Stimulated activated CD4-positive, alpha-beta T cell treated with anti-CD3 and anti-CD28 coated beads, TNF-alpha, amount 100 ng/mL, for 48 hours (primary cell): ENCODE measurements at regions not wholly inside any gene's neighbourhood (a gene's known extent, or its start where the extent isn't known, plus 50 kb on each side); places are given as distances from the start of the nearest gene placed in this dataset.

Experiments
- DNase-seq, 3 donors: peaks; one replicate each; pipeline ENCODE4 v3.0.0-alpha.2; 2020; ENCODE audit warnings: low read depth in 3 of 3

DNA sequence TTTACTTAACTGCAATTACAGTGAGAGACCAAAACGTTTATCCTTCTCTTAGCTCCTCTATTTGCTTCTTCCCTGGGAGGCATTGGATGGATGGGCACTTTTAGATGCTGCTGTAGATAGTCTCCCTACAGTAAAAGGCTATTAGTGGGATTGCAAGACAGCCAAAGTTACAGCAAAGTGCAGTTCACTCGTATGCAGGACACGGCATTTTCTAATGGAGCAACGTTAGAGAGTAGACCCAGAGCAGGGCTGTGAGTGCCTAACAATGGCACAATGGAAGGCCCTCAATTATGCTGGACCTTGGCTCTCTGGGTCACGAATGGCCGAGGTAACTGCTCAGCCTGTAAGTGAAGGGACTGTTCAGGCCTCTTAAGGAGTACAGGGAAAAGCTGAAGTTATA, 605.8 kb upstream of the NOX3 start:
- no peak for DNase-seq

DNA sequence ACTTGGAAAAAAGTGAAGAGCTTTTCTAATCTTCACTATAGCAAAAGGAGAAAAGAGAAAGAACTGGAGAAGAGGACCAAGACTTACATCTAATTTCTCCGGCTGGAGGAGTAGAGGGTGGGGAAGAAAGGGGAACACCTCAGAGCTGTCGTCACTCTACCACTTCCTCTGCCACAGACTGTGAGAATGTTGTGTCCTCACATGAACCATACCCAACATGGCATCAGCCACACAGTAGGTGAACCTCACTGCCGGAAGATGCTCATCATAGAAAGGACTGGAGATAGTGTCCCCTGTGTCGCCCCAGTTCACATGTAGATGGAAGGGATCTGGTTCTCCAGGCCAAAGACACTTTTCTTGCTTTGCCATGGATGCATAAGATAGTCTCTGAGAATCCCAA, 604.4 kb upstream of the NOX3 start:
- no peak for DNase-seq

DNA sequence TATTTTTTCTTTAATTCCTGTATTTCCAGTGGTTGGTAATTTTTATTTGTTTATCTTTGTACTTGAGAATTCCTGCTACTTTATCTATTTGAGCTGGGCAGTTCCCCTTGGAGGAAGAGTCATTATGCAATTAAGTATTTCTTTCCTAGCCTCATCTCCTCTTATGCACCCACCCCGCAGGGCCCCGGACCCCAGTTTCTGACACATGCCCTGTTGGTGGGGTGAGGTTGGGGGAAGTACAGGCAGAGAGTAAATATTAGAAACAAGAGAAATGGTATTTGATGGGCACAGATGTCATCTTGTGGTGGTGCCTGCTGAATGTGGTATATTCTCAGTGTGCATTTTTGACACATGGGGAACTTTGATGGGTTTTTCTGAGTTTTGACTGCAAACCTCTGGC, 602.7 kb upstream of the NOX3 start:
- DNase-seq: no peak

DNA sequence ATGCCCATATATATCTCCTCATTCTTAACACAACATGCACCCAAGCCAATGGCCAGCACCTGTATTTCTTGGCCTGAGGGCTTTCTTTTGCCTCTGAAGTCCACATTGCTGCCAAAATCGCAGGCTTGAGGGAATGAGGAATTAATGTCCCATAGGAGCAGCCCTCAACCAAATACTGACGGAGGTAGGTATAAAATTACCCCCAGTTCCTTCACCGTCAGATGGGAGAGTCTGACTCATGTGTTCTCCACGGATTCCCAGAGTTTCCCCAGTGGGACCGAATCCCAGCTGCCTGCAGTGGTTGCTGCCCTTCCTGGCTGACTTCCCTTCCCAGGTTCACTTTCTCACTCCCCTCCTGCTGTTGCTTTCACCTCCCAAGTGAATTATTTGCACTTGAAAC, 602.2 kb upstream of the NOX3 start:
- no peak for DNase-seq

DNA sequence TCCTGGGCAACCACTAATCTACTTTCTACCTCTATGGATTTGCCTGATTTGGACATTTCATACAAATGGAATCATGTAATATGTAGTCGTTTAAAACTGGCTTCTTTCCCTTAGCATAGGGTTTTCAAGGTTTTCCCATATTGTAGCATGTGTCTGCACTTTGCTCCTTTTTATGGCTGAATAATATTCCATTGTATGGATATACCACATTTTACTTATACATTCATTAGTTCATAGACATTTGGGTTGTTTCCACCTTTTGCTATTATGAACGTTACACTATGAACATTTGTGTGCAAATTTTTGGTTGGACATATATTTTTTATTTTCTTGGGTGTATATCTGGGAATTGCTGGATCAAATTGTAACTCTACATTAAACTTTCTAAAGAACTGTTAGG, 600.4 kb upstream of the NOX3 start:
- DNase-seq: no peak

GRCh38 chr6:156053626-156054025, 598.0 kb upstream of the NOX3 start:
- DNase-seq: no peak

DNA sequence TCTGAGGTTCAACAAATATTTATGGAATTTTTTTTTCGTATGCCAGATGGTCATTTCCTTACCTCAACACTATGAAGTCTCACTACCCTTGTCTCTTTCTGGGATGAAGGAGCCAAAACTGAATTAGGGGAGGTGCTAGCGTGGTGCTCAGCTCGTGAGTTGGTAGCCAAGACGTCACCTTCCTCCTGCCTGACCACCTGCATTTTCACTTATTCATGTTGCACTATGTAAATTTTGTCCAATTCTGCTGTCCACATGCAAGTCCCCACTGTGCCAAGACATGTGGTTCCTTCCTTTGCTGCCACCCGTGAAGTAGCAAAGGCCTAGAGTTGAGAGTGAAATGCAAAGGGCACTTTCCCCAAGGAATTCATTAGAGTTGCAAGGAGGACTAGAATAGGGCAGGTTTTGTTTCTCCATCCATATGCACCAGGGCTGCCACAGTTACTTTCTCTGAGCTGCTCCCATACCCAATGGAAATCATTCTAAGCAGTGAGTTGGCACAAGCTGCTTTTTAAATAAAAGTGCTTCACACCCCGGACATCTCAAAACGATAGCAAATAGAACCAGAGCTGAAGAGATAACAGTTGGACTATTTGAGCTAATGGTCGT, 591.3 kb upstream of the NOX3 start:
- no peak for DNase-seq

- no peak for DNase-seq
Observed at GRCh38 chr6:156046268-156046665, 590.6 kb upstream of the NOX3 start.

DNA sequence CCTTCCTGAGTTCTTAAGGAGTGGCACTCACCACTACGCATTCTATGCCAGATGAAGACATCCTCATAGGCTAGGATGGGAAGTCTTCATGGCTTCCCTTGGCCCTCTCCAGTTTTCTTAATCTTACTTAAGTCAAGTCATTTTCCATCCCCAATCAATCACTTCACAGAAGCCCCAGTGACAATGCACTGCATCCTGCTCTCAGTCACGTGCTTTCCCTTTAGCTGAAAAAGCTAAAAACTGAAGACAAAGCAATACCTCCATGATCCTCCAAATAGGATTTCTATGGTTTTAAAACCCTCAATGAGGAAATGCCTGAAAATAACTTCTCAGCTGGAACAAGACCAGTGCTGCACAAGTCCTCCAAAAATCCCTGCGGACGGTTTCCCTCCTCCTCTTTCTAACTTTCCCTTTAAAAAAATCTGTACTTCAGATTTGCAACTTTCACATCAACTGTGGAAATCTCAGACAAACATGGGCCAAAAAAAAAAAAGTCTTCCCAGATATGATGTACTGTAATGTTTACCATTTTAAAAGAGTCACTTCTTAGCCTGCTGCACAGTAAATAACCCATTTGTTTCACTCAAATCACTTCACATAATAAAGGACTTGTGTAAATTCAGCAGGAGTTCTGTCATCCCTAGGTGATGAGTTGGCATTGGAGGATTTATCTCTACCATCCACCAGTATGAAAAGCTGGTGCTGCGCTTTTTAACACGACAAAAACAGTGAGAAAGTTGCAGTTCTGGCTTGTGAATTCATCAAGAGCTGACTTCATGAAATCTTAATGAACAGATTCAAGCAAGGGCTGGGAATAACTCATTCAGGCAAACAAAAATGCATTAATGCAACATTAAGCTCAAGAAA, 590.0 kb upstream of the NOX3 start:
- DNase-seq: no peak

- DNase-seq: no peak
Observed at GRCh38 chr6:156033598-156033997, 578.0 kb upstream of the NOX3 start.

- DNase-seq: no peak
Observed at GRCh38 chr6:156031516-156031915, 575.9 kb upstream of the NOX3 start.

GRCh38 chr6:156030053-156030452, 574.4 kb upstream of the NOX3 start:
- no peak for DNase-seq

- no peak for DNase-seq
Observed at GRCh38 chr6:156029286-156029985, 573.8 kb upstream of the NOX3 start.

- DNase-seq: no peak
Observed at GRCh38 chr6:156028335-156029131, 572.9 kb upstream of the NOX3 start.

- no peak for DNase-seq
Observed at GRCh38 chr6:156027248-156027626, 571.6 kb upstream of the NOX3 start.

DNA sequence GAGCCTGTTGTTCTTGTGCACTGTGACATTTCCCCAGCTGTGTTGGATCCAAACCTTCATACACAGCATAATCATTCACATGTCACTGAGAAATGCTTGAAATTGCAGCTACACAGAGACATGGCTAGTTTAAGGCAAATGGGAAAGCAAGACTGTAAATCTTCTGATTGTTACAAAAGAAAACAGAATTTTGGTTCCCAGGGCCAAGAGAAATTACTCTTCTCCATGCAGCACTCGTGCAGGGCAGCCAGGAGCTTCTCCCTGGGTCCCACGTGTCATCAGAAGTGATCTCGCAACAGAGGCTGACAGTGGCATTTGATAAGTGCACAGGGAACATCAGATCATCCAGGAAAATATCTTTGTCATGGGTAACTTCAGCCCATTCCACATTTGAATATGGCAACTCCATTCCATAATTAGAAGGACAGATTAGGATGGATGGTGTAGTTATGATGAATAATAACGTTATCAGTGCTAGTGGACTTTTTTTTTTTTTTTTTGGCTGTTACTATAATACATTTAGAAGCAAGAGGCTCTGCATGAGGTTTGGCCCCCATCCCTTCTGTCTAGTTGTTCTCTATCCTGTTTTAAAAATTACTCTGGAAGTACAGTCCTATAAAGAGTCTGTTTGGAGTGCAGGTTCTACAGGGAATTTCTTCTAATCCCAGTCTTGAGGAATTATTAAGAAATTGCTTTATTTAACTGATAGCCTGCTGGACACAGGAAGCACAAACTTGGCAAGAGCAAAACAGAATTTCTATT, 571.0 kb upstream of the NOX3 start:
- no peak for DNase-seq

DNA sequence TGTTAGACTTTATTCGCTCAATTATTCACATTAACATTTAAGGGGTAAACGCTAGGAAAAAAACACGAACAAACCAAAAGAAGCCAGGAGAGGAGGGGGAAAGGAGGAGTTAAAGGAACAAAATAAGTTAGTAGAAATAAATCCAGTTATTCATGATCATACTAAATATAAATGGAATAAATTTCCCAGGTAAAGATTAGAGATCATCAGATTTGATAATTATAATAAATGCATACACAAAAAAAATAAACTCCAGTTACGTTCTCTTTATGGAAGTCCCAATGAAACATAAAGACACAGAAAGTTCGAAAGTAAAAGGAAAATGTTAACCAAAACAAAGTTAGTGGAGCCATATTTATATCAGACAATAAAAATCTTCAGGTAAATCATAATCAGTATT, 568.7 kb upstream of the NOX3 start:
- DNase-seq: no peak

DNA sequence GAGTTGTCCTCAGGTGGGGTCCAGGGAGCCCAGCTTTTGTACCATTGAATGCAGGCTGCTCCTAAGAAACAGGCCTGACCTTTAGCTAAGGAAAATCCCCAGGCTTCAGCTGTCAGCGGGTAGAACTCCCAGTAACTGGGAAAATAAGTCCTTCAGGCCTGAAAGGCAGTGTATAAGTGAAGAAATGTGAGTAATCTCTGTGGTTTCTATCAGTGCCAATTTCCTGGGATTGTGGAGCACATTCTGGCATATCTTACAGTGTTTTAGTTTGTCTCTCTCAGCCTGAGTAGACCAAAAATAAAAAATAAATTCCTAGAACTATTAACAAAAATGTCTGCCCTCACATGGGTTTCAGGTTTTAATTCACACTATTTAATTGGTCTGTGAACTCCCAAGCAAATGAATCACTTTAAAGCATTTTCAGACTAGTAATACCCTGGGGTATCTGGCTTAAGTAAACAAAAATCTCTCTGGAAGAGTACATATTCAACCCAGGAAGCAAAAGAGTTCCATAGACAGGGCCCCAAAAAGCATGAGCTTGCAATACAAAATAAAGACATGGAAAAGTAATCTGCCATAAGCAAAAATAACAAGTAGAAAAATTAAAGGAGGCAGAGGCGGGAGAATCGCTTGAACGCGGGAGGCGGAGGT, 566.2 kb upstream of the NOX3 start:
- no peak for DNase-seq

DNA sequence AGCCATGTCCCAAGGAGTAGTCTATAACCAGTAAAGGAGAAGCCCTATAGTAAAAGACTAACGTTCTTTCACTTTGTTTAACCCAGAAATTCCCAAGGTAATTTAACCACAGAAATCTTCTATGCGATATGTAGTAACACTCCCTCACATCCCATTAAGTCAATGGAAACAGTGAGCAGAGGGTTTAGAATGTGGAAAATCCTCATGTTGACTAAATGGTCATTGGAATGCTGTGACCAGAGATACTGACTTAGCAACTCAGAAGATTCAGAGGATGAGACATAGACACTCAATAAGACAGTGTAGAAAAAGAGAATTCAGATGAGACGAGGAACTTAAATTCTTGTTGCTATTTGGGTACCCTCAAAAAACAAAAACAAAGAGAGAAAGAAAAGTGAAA, 562.2 kb upstream of the NOX3 start:
- DNase-seq: no peak

- no peak for DNase-seq
Observed at GRCh38 chr6:156016186-156016976, 560.7 kb upstream of the NOX3 start.
